ENCODE measurements at regions not wholly inside any gene's neighbourhood (a gene's known extent, or its start where the extent isn't known, plus 50 kb on each side); places are given as distances from the start of the nearest gene placed in this dataset.
A peak's percentile ranks its signal among the peaks of the same experiment; 100 is the strongest.

DNA sequence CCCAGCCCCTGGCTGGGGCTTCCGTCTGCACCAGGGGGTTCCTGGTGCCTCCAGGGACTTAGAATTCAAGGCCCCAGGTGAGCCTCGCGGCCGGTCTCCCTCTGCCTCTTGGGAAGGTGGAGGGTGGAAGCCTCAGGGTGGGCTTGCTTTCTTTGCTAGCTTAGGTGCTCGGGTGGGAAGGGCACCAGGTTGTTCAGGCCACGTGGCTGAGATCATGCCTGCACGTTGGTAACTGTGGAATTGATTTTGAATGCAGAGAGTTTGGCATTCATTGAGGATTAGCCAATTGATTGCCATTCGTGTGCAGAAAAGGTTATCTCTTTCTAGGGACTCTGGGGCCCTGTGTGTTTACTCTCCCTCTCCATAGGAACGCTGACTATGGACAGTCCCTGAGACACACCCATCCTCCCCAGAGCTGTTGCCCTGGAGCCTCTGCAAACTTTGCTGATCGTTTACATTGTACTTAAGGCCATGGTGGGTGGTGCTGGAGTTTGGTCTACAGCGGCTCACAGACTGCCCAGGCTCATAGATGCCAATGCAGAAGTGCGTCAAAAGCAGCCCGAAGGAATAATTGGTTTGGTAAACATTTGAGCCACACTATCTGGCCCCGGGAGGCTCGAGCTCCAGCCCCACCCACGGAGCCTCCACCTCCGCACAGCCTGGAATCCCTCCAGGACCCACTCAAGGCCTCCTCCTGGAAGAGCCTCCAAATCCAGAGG is 1457.7 kb downstream of the BRD1 start:
- H3K36me3 ChIP-seq, result no peaks in the 10 kb centered on the region
- H3K27me3 ChIP-seq, result no peaks in the 10 kb centered on the region
- TF ChIP-seq POLR2A (IDR thresholded peaks at IDR 0.05) (no peak), EP300 (IDR thresholded peaks at IDR 0.05) (no peak)
- TF ChIP-seq, protein P1, sequence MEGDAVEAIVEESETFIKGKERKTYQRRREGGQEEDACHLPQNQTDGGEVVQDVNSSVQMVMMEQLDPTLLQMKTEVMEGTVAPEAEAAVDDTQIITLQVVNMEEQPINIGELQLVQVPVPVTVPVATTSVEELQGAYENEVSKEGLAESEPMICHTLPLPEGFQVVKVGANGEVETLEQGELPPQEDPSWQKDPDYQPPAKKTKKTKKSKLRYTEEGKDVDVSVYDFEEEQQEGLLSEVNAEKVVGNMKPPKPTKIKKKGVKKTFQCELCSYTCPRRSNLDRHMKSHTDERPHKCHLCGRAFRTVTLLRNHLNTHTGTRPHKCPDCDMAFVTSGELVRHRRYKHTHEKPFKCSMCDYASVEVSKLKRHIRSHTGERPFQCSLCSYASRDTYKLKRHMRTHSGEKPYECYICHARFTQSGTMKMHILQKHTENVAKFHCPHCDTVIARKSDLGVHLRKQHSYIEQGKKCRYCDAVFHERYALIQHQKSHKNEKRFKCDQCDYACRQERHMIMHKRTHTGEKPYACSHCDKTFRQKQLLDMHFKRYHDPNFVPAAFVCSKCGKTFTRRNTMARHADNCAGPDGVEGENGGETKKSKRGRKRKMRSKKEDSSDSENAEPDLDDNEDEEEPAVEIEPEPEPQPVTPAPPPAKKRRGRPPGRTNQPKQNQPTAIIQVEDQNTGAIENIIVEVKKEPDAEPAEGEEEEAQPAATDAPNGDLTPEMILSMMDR (IDR thresholded peaks at IDR 0.05), result no peak
- no peak overlapping the region for H3K27ac ChIP-seq
- 35 to 38% (median 36%) methylated on average over 16 to 17 of the region's 17 CpGs for WGBS, 3 donors
- H3K4me1 ChIP-seq (ENCODE audit: insufficient read depth), result peaks cover 10% of the 10 kb centered on the region
- intact Hi-C loops (cut with DNase I), result no loop called here
- H3K4me3 ChIP-seq, result no peak overlapping the region
- no peaks in the 10 kb centered on the region for H3K9me3 ChIP-seq
- DNase-seq, result peak in 1 of 5 donors; percentile 70

DNA sequence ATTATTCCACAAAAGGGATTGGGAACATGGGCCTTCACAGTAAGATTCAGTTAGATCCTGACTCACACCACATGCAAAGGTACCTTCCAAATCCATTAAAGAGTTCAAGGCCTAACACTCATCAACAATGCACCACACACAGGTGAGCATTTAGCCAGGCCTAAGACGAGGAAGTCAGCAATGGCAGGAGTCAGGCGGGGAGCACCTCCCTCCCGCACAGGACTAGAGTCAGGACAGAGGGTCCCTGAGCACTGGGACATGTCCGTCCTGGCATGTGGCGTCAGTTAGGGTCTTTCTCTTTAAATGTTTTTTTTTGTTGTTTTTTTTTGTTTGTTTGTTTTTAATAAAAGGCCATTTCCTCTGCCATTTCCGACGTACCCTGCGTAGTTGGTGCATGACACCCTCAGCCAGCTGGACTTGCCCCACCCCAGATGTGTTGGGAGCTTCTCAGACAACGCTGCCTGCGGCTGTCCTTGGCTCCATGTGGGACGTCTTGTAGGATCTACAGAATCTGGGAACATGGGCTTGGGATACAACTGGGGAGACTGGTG is 1458.6 kb downstream of the BRD1 start:
- Histone ChIP-seq H3K27me3 (no peaks in the 10 kb centered on the region), H3K4me1 (ENCODE audit: insufficient read depth) (peaks cover 10% of the 10 kb centered on the region), H3K4me3 (no peak overlapping the region), H3K27ac (no peak overlapping the region), H3K36me3 (no peaks in the 10 kb centered on the region), H3K9me3 (no peaks in the 10 kb centered on the region)
- TF ChIP-seq POLR2A (IDR thresholded peaks at IDR 0.05), result no peak
- TF ChIP-seq, protein P1 (IDR thresholded peaks at IDR 0.05), result no peak
- no peak for TF ChIP-seq EP300 (IDR thresholded peaks at IDR 0.05)
- DNase-seq, result no peak
- WGBS, 3 donors, result 84 to 86% (median 86%) methylated on average over 11 of the region's 11 CpGs
- intact Hi-C loops (cut with DNase I), result no loop called here

DNA sequence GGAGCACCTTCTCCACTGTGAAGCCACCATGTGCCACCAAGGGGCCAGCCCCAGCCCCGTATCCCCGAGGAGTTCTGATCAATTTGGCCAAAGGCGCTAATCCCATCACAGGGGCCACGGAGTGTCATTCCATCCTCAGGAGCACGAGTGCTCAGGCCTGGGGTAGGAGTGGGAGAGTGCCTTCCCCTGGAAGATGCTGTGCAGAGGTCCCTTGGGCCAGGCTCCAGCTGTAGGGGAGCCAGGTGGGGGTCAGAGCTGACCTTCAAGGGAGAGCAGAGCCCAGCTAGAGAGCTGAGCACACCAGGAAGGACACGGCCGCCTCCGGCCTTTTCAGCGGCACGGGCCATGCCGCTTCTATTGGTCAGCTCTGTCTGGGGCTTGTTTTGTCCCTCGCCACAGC is 1459.9 kb downstream of the BRD1 start:
- H3K36me3 ChIP-seq, result no peaks in the 10 kb centered on the region

DNA sequence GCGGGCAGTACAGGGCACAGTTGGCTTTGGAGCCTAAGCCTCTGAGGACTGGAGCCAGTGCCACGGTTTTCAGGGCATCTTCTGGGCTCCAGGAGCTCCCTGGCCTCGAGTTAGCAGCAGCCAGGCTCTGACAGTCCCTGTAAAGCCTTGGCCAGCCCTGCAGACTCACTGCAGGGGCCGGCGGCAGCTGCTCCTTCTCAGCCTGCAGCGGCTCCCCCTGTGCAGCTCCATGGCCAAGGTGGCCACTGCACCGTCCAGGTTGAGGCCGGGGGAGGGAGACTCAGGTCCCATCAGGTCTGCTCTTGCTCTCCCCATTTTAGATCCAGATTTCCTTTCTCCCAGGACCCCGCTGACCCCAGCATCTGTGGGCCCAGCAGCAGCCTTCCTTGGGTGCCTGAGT is 1461.1 kb downstream of the BRD1 start:
- 91 to 92% (median 92%) methylated on average over 6 to 9 of the region's 9 CpGs for WGBS, 3 donors
- Histone ChIP-seq H3K9me3 (no peaks in the 10 kb centered on the region), H3K36me3 (no peaks in the 10 kb centered on the region), H3K4me1 (ENCODE audit: insufficient read depth) (peaks cover 10% of the 10 kb centered on the region), H3K4me3 (no peak overlapping the region), H3K27me3 (no peaks in the 10 kb centered on the region), H3K27ac (no peak overlapping the region)
- TF ChIP-seq EP300 (IDR thresholded peaks at IDR 0.05), result no peak
- TF ChIP-seq, protein P1 (IDR thresholded peaks at IDR 0.05), result no peak
- no peak for TF ChIP-seq POLR2A (IDR thresholded peaks at IDR 0.05)
- intact Hi-C loops (cut with DNase I), result no loop called here
- no peak for DNase-seq

More for the DNA sequence above, 1459.9 kb downstream of the BRD1 start:
- H3K27ac ChIP-seq, result no peak overlapping the region
- TF ChIP-seq EP300 (IDR thresholded peaks at IDR 0.05), result no peak
- TF ChIP-seq, protein P1 (IDR thresholded peaks at IDR 0.05), result no peak
- TF ChIP-seq POLR2A (IDR thresholded peaks at IDR 0.05), result no peak
- WGBS, 3 donors, result 47 to 48% (median 48%) methylated on average over 12 of the region's 12 CpGs
- H3K4me1 ChIP-seq (ENCODE audit: insufficient read depth), result peaks cover 10% of the 10 kb centered on the region
- DNase-seq, result peak in 1 of 5 donors; percentile 53
- no peaks in the 10 kb centered on the region for H3K9me3 ChIP-seq
- no peaks in the 10 kb centered on the region for H3K27me3 ChIP-seq
- no peak overlapping the region for H3K4me3 ChIP-seq
- intact Hi-C loops (cut with DNase I), result no loop called here
